Inflammatory macrophage treated with lipopolysaccharide for 4 hours (primary cell): ENCODE measurements at regions not wholly inside any gene's neighbourhood (a gene's known extent, or its start where the extent isn't known, plus 50 kb on each side); places are given as distances from the start of the nearest gene placed in this dataset.
"Not testable (repeated sequence)": the region's sequence is repeated elsewhere in the genome, so short reads cannot be mapped to it uniquely, and the experiment has no call there.

Source experiments
- DNase-seq: peaks from one replicate; pipeline ENCODE4 v3.0.0-alpha.2; 2020

DNA sequence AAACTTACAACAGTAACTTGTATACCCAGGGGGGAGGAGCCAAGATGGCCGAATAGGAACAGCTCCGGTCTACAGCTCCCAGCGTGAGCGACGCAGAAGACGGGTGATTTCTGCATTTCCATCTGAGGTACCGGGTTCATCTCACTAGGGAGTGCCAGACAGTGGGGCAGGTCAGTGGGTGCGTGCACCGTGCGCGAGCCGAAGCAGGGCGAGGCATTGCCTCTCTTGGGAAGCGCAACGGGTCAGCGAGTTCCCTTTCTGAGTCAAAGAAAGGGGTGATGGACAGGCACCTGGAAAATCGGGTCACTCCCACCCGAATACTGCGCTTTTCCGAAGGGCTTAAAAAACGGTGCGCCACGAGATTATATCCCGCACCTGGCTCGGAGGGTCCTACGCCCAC, 278.8 kb downstream of the FAM47B start:
- DNase-seq, result not testable (repeated sequence)

DNA sequence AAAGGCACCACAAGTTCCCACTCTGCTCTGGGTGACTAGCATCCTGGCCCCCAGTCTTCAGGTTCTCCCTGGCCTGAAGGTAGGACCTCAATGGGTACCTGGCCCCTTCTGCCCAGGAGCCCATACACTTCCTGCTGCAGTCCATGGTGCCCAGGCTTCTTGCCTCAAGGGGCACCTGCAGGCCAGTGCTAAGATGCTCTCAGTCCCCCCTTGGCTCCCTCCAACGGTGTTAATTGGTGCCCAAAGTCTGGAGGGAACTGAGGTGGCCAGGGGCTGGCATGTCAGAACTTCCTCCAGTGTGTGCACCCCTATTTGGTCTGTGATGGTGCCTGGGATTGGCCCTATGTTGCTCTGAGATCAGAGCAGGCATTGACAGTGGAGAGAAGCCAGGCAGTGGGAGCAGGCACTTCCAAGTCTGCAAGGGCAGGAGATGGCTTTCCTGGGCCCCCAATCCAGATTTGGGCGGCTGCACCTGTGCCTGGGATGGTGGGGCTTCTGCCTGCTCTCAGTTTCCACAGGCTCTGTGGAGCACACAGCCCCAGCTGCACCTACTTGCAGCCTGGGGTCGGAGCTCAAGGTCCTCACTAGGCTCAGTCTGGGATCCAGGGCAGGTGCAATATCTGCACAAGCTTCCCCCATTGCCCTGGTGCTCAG, 301.6 kb downstream of the FAM47B start:
- DNase-seq, result no peak

DNA sequence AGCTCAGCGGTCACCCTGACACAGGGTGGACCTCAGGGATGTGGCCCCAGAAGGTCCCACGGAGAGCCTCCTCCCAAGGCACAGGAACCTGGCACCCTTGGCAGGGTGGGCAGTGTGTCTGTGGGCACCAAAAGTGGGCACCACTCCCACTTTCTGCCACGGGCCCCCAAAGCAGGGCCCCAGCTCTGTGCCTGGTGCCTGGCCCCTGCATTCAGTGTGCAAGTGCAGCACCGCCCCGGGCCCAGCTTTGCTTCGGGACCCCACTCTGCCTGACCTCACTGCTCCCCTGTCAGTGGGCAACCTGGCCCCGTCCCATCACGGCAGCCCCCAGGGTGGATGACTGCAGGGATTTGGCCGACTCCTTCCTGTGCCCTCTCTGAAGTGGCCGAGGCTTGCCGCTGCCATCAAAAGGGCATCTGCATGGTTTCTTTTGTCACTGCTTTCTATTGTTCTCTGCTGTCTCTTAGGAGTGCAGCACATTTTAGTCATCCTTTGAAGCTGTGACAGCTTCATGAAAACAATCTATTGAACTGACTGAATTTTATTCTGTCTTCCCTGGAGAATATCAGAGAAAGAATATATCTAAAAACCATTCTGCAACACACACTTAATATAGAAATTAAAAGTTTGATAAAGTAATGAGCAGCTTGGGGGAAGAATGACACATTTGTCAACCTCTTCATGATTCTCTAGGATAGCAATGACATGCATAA, 302.4 kb downstream of the FAM47B start:
- no peak for DNase-seq

DNA sequence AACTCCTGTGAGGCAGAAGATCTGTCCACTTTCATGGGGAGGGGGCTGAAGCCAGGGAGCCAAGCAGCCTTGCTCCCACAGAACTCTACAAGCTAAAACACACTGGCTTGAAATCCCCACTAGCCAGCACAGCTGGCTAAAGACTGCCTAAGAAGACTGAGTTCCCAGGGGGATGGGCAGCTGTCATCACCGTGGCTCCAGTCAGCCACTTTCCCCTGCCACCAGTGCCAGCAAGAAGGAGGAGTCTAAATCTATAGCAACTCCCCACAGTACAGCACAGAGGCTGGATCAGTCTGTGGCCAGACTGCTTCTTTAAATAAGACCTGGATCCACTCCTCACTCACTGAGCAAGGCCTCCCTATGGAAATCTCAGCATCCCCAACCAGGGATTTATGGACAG, 308.6 kb downstream of the FAM47B start:
- DNase-seq, result no peak

DNA sequence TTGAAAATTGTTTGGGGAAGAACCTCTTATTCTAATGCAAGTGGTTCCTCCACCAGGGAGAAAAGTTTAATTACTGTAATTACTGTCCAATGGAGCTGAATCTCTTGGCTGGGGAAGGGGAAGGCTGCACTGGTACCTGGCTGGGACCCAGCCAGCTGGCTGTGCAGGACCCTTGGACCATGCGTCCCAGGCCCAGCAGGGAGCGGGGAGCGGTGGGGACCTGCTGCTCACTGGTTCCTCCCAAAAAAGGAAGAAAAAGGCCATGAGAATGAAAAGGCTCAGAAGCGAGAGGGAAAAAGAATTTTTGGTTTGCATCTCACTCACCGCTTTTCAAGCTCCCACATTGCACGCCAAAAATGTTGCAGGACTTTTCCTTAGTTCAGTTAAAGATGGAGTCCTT, 333.5 kb downstream of the FAM47B start:
- no peak for DNase-seq

DNA sequence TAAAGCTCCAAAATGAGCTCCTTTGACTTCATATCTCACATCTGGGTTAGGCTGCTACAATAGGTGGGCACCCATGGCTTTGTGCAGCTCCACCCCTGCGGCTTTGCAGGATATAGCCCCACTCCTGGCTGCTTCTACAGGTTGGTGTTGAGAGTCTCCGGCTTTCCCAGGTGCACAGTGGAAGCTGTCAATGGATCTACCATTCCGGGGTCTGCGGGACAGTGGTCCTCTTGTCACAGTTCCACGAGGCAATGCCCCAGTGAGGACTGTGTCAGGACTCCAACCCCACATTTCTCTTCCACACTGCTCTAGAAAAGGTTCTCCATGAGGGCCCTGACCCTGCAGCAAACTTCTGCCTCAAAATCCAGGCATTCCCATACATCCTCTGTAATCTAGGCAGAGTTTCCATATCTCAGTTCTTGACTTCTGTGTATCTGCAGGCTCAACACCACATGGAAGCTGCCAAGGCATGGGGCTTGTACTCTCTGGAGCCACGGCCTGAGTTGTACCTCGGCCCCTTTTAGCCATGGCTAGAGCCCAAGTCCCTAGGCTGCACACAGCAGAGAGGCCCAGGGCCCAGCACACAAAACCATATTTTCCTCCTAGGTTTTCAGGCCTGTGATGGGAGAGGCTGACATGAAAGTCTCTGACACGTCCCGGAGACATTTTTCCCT, 342.8 kb downstream of the FAM47B start:
- no peak for DNase-seq

DNA sequence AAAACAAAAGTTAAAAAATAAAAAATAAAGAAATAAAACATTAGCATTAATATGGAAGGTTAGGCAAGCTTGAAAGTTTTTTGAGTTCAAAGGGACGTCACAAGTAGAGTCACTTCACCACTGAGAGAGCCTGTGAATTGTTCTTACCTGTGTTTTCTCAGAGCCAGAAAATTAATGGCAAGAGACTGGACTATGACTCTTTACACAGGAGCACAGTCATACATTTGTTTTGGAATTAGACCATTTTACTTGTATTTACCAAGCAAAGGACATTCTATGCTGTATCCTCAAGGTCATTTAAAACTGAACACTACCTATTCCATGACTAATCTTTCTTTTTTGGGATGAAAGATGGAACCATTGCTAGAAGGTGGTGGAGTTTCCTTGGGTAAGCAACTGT, 346.1 kb downstream of the FAM47B start:
- DNase-seq, result no peak

DNA sequence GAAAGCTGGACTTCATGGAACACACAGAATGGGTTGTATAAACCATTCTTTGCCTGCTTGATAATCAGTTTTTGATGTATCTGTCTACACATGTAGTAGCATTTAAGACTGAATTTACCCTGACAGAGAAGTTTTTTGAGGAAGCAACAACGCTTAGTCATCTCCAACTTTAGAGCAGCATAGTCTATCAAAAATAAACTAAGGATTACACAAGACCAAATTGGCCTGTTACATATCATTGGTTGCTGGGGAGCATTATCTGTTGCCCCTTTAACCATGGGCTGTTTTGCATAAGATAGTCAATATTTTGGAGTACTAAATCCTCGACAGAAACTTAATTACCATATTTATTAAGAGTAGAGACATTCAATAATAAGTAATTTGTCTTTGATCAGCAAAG, 347.4 kb downstream of the FAM47B start:
- no peak for DNase-seq

DNA sequence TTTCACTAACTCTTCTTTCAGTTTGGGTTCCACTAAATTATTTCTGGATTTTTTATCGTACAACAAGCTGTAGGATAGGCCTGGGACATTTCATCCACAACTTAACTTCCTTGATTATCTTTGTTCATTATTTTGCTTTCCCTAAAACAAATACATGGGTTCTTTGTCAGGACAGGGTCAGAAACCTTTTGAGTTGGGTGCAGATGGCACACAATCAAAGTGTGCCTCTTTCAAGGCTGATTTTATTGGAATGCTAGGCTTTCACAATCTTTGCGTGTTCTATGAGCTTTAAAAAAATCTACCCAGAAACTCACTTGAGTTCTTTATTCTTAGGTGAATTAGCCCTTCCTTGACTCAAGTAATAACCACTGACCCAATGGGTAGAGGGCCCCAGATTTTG, 348.4 kb downstream of the FAM47B start:
- DNase-seq, result no peak

DNA sequence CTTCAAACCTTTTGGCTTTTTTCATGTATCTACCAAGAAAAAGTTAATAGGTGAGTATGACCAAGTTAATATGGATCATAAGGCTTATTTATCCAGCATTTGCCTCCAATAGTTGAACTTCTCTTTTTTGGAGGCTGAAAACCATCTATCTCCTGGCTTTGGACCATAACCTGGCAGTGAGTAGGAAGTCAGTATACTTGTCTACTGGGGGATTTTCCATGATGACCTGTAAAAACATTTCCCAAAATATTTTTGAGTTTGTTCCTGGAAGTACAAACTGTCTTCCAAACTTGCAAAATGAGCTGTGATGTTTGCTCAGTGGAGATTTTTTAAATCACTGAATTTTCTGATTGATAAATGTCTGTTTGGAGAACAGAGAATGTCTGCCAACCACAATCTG, 349.9 kb downstream of the FAM47B start:
- no peak for DNase-seq

DNA sequence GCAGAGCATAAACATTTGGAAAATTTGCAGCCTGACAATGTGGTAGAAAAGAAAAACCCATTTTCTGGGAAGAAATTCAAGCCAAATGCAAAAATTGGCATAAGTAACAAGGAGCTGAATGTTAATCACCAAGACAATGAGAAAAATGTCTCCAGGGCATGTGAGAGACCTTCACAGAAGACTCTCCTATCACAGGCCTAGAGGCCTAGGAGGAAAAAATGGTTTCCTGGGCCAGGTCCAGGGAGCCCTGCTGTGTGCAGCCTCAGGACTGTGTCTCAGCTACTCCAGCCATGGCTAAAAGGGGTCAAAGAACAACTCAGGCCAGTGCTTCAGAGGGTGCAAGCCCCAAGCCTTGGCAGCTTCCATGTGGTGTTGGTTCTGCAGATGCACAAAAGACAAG, 362.4 kb downstream of the FAM47B start:
- not testable (repeated sequence) for DNase-seq

DNA sequence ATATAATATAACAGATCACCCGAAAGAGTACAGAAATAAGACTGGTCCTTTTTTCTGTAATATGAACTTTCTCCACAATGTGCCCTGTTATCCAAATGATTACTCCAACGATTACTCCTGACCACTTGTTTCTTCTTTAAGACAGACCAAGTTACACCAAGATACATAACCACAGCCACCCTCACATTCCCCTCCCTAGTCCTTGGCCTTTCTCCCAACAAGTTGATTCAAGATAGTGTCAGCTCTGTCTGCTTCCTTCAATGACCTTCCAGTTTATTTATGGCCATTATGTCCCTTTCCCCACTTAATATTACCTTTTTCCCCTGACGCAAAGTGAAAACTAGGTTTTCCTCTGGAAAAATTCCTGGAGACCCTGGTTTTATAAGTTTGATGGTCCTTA, 397.2 kb downstream of the FAM47B start:
- DNase-seq, result no peak

DNA sequence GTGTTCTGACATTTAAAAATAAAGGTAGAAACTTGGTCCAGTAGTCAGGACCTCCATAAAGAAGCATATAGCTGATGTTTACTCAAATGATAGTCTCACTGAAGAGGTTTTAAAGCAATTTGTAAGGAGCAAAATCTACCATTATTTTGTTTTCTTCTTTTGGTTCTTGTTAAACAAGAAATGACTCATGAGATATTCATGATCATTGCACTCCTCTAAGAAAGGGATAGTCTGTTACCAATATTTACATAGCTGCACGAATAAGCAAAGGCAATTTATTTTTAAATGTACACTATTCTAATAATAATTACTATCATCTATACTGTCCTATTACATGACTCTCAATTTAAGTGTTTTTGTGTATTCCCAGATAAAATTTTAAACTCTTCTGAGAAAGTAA, 397.9 kb downstream of the FAM47B start:
- no peak for DNase-seq

DNA sequence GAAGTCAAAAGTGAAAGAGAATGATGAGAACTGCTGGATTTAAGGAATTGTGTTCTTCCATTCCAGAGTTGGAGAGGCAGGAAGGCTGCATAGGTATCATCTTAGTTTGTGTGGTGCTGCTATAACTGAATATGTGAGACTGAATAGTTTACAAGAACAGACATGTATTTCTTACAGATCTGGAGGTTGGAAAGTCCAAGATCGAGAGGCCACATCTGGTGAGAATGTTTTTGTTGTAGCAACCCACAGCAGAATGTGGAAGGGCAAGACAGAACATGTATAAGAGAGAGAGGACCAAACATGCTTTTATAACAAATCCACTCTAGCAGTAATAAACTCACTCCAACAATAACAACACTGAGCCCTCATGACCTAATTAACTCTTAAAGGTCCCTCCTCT, 408.6 kb downstream of the FAM47B start:
- DNase-seq, result no peak

DNA sequence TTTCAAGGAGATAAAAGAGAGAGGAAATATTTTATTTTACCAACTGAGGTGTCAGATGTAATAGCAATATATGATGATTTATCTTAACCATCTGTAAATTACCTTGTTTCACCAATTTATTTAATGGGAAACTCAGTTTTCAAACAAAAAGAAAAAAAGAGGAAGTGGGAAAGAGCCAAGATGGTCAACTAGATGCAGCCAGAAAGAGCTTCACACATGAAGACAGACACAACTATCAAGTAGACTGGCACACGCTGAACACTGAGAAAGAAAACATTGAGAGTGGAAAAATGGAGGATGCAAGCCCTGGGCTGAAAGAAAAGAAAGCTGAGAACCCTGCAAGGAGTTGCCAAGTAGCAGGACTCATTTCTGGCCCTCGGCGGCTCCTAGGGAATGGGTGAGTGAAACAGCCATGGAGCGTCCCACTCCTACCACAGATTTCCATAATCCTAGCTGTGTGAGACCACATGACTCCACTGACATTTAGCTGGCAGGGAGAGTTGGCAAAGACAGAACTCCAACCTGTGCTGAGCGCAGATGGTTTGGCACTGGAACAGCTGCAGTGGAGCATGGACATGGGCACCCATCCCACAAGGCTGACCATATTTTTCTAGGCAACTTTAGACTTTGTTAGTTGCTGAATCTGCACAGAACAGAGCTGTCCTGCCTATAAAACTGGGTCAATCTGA, 409.3 kb downstream of the FAM47B start:
- no peak for DNase-seq

DNA sequence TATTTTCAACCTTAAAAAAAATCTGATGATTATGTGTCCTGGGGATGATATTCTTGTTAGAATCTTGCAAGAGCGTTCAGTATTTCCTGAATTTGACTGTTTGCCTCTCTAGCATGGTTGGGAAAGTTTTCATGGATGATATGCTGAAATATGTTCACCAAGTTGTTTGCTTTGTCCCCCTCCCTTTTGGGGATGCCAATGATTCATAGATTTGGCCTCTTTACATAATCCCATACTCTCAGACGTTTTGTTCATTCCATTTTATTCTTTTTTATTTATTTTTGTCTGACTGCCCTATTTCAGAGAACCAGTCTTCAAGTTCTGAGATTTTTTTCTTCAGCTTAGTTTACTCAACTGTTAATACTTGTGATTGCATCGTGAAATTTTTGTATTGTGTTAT, 415.1 kb downstream of the FAM47B start:
- no peak for DNase-seq

DNA sequence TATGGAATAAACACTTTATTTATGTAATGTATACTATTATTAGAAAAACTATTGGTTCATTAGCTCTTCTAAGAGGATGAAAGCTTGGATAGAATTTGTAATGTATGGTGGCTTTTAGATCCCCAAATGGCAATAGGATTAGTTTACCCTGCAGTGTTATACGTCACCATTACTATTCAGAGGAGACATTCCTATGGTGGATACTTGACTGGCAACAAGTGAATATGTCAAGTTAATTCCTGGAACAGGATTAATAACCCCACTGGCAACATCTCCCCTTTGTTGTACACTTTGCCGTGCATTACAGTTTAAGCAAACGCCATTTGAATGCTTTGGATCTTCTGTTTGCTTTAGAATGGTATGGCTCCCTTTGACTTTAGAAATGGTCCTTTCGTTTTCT, 420.3 kb downstream of the FAM47B start:
- no peak for DNase-seq

DNA sequence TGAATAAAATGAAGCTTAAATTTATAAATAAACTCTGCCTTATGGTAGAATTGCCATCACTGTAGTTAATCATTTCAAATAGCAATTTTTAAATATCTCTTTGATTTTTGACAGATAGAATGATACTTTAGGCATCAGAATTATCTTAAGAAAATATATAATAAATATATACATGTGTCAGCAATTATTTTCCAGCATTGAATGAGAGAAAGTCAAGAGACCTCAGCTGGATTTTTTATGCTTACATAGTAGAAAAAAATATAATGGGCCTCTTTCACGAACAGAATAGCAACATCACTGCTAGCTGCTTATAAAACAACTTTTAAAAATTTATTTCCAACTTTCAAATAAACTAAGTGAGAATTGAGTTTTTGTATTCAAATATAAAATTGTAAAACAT, 424.0 kb upstream of the MAGEB16 start:
- DNase-seq, result no peak

DNA sequence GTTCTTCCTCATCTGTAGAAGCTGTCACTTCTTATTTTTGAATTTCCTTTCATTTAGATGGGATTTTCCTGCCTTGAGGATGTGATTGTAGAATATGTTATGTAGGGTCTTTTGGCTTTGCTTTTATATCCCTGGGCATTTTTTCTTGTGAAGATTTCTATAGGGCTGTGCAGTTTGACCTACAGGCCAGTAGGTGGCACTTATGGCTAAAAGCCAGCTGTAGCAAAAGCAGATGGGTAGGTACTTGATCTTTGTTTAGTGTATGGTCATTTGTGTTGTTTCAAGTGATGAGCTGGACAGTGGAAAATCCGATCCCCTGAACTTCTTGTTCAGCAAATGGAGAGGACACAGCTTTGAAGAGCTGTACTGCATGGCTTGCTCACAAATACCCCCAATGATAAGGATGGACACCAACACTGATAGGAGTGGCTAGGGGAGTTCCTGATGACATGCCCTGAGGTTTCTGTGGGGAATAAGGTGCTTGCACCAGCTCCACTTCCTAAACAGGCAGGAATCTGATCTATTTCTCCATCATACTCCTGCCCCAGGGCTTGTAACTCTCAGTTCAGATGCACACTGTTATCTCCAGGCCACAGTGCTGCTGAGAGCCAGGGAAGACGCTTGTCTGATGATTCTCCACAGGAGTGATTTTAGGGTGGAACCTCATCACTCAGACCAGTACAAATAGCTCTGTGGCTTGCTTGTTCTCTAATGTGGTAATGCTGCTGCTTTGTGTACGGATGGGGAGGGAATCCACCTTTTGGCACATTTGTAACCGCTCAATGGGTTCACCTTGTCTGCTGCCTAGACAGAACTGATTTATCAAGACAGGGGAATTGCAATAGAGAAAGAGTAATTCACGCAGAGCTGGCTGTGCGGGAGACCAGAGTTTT, 417.1 kb upstream of the MAGEB16 start:
- DNase-seq, result peak; percentile 0

DNA sequence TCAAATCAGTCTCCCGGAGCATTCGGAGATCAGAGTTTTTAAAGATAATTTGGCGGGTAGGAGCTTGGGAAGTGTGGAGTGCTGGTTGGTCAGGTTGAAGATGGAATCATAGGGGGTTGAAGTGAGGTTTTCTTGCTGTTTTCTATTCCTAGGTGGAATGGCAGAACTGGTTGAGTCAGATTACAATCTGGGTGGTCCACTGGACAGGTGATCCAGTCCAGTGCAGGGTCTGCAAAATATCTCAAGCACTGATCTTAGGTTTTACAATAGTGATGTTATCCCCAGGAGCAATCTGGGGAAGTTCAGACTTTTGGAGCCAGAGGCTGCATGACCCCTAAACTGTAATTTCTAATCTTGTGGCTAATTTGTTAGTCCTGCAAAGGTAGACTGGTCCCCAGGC, 416.4 kb upstream of the MAGEB16 start:
- DNase-seq, result not testable (repeated sequence)

DNA sequence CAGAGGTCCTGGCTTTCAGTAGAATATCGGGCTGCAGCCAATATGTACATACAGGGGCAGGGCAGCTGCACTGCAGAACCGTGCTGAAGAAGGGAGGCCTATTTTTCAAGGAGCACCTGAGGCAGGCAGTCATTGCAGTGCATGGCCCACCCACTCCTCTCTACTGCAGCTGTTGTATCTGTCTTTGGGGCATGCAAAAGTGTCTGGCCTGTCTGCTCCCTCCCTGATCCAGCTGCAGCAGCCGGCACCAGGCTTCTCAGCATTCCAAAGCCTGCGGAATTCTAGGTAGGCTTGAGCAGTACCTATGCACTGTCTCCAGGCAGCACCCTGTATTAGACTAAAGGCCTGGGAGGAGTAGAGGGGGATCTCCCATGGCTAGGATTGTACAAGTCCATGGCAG, 415.2 kb upstream of the MAGEB16 start:
- DNase-seq, result no peak

DNA sequence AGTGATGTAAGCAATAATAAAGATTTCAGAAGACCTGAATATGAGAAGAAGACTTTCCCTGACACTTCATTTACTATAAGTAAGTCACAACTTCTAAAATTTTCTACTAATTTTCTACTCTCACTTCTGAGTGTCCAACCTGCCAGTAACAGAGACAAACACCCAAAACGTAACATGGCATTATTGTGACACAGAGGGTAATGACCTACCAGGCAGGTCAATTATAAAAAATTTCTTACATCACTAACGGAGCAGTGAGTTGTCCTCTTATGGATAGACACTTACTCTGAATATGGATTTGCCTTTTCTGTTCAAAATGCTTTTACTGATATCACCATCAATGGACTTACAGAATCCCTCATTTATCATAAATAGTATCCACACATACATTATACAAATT, 405.9 kb upstream of the MAGEB16 start:
- no peak for DNase-seq

DNA sequence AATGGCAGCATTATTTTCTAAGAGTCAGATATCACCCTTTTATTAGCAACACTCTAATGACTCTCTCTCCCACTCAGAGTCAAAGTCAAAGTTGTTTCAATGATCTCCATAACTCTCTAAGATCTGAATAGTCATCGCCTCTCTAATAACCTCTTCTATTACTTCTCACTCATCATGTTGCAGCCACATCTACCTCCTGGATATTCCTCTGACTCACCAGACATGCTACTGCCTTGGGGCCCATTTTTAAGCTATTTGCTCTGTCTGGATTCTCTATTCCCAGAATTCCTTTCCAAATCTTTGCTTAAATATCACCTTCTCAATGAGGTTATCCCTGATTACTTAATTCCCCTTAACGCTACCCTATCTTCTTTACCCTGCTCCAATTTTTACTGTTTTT, 391.8 kb upstream of the MAGEB16 start:
- no peak for DNase-seq
